ENCODE measurements at regions not wholly inside any gene's neighbourhood (a gene's known extent, or its start where the extent isn't known, plus 50 kb on each side); places are given as distances from the start of the nearest gene placed in this dataset.

- TF ChIP-seq CTCF (IDR thresholded peaks at IDR 0.05) (no peak), EP300 (IDR thresholded peaks at IDR 0.05) (no peak), POLR2A (IDR thresholded peaks at IDR 0.05) (no peak)
- Histone ChIP-seq H3K27me3 (no peaks in the 10 kb centered on the region), H3K27ac (no peak overlapping the region), H3K4me3 (no peak overlapping the region), H3K36me3 (no peaks in the 10 kb centered on the region), H3K9me3 (peaks cover 0 to 3% (median 0%) of the 10 kb centered on the region in 4 donors), H3K4me1 (no peaks in the 10 kb centered on the region)
- no peak for DNase-seq (ENCODE audit: low spot score in 2 of 2)
- WGBS, 2 donors, result 68 to 91% methylated on average over 4 of the region's 4 CpGs
These were observed 214.5 kb upstream of the GRAMD2B start for GRCh38 chr5:126208691-126209090.

- 88% methylated on average over 6 of the region's 6 CpGs for WGBS, 2 donors
- H3K4me3 ChIP-seq, result no peak overlapping the region
- H3K4me1 ChIP-seq, result no peaks in the 10 kb centered on the region
- H3K9me3 ChIP-seq, result peaks cover 0 to 3% (median 0%) of the 10 kb centered on the region in 4 donors
- TF ChIP-seq EP300 (IDR thresholded peaks at IDR 0.05) (no peak), POLR2A (IDR thresholded peaks at IDR 0.05) (no peak), CTCF (IDR thresholded peaks at IDR 0.05) (no peak)
- no peak for DNase-seq (ENCODE audit: low spot score in 2 of 2)
- no peak overlapping the region for H3K27ac ChIP-seq
- H3K27me3 ChIP-seq, result no peaks in the 10 kb centered on the region
- no peaks in the 10 kb centered on the region for H3K36me3 ChIP-seq
These were observed 212.3 kb upstream of the GRAMD2B start for GRCh38 chr5:126210955-126211354.

- Histone ChIP-seq H3K27ac (no peak overlapping the region), H3K9me3 (peaks cover 0 to 10% (median 3%) of the 10 kb centered on the region in 4 donors), H3K36me3 (no peaks in the 10 kb centered on the region), H3K27me3 (no peaks in the 10 kb centered on the region), H3K4me3 (no peak overlapping the region), H3K4me1 (no peaks in the 10 kb centered on the region)
- DNase-seq (ENCODE audit: low spot score in 2 of 2), result no peak
- TF ChIP-seq CTCF (IDR thresholded peaks at IDR 0.05), result no peak
- TF ChIP-seq POLR2A (IDR thresholded peaks at IDR 0.05), result no peak
- no peak for TF ChIP-seq EP300 (IDR thresholded peaks at IDR 0.05)
These were observed 203.6 kb upstream of the GRAMD2B start for GRCh38 chr5:126219616-126220015.

GRCh38 chr5:126220725-126221124 lies 202.5 kb upstream of the GRAMD2B start:
- 87 to 94% methylated on average over 8 to 11 of the region's 11 CpGs for WGBS, 2 donors

GRCh38 chr5:126228934-126229333 lies 194.3 kb upstream of the GRAMD2B start:
- H3K4me1 ChIP-seq, result no peaks in the 10 kb centered on the region

More at GRCh38 chr5:126220725-126221124, 202.5 kb upstream of the GRAMD2B start:
- no peak overlapping the region for H3K4me3 ChIP-seq
- no peaks in the 10 kb centered on the region for H3K27me3 ChIP-seq
- H3K9me3 ChIP-seq, result peaks cover 0 to 10% (median 3%) of the 10 kb centered on the region in 4 donors
- H3K4me1 ChIP-seq, result no peaks in the 10 kb centered on the region
- DNase-seq (ENCODE audit: low spot score in 2 of 2), result no peak
- no peak overlapping the region for H3K27ac ChIP-seq
- H3K36me3 ChIP-seq, result no peaks in the 10 kb centered on the region
- TF ChIP-seq CTCF (IDR thresholded peaks at IDR 0.05) (no peak), EP300 (IDR thresholded peaks at IDR 0.05) (no peak), POLR2A (IDR thresholded peaks at IDR 0.05) (no peak)

More at GRCh38 chr5:126228934-126229333, 194.3 kb upstream of the GRAMD2B start:
- no peak overlapping the region for H3K4me3 ChIP-seq
- 90 to 97% methylated on average over 13 to 14 of the region's 14 CpGs for WGBS, 2 donors
- no peak for DNase-seq (ENCODE audit: low spot score in 2 of 2)
- no peak for TF ChIP-seq POLR2A (IDR thresholded peaks at IDR 0.05)
- no peak for TF ChIP-seq CTCF (IDR thresholded peaks at IDR 0.05)
- no peak for TF ChIP-seq EP300 (IDR thresholded peaks at IDR 0.05)
- no peaks in the 10 kb centered on the region for H3K36me3 ChIP-seq
- H3K27me3 ChIP-seq, result no peaks in the 10 kb centered on the region
- H3K9me3 ChIP-seq, result peaks cover 0 to 11% (median 0%) of the 10 kb centered on the region in 4 donors
- no peak overlapping the region for H3K27ac ChIP-seq

Data from tibial nerve (tissue), 4 donors.